Astrocyte (in vitro differentiated cells and primary cell): ENCODE measurements at regions not wholly inside any gene's neighbourhood (a gene's known extent, or its start where the extent isn't known, plus 50 kb on each side); places are given as distances from the start of the nearest gene placed in this dataset.
A peak's percentile ranks its signal among the peaks of the same experiment; 100 is the strongest.

Source experiments
- DNase-seq: peaks from one replicate; pipeline ENCODE4 v3.0.0-alpha.2; 2010; ENCODE audit warnings: low read depth
- FAIRE-seq: peaks from 2 replicates; lab custom pipeline; 2011; peaks lifted over from hg19 to GRCh38; lab: Jason Lieb, UNC
- H2AFZ ChIP-seq: 2 replicates; pipeline ENCODE4 v1.6.0; 2012; ENCODE audit warnings: low read depth, low read length, inconsistent platforms
- H3K27ac ChIP-seq: 2 replicates; pipeline ENCODE4 v1.5.1; 2011; ENCODE audit warnings: low read depth, low read length, inconsistent platforms
- H3K27me3 ChIP-seq: 2 replicates; pipeline ENCODE4 v1.6.0; 2011; ENCODE audit warnings: low read length, inconsistent platforms; ENCODE audit not compliant: insufficient read depth
- H3K36me3 ChIP-seq: 2 replicates; pipeline ENCODE4 v1.5.1; 2011; ENCODE audit warnings: low read length, inconsistent platforms; ENCODE audit not compliant: insufficient read depth
- H3K4me1 ChIP-seq: 2 replicates; pipeline ENCODE4 v1.5.1; 2011; ENCODE audit warnings: low read length, inconsistent platforms; ENCODE audit not compliant: insufficient read depth
- H3K4me2 ChIP-seq: 2 replicates; pipeline ENCODE4 v1.6.0; 2012; ENCODE audit warnings: low read length, inconsistent platforms
- H3K4me3 ChIP-seq: 2 replicates; pipeline ENCODE4 v1.5.1; 2011; ENCODE audit warnings: low read depth, mild to moderate bottlenecking, low read length, inconsistent platforms; ENCODE audit not compliant: insufficient read depth
- H3K79me2 ChIP-seq: 2 replicates; pipeline ENCODE4 v1.6.0; 2012; ENCODE audit warnings: mild to moderate bottlenecking, low read length, inconsistent platforms; ENCODE audit not compliant: insufficient read depth
- H3K9ac ChIP-seq: 2 replicates; pipeline ENCODE4 v1.6.0; 2012; ENCODE audit warnings: mild to moderate bottlenecking, low read length, inconsistent platforms
- H3K9me3 ChIP-seq: 2 replicates; pipeline ENCODE4 v1.5.1; 2012; ENCODE audit warnings: low read depth, mild to moderate bottlenecking, low read length, inconsistent platforms; ENCODE audit not compliant: insufficient read depth
- H4K20me1 ChIP-seq: 2 replicates; pipeline ENCODE4 v1.6.0; 2012; ENCODE audit warnings: low read length, inconsistent platforms; ENCODE audit not compliant: insufficient read depth
- H3K27ac Mint-ChIP-seq: one replicate; pipeline ENCODE4 v1.8.0; 2021; ENCODE audit warnings: mild to moderate bottlenecking, mixed read lengths; ENCODE audit not compliant: unreplicated experiment
- H3K27me3 Mint-ChIP-seq: one replicate; pipeline ENCODE4 v1.8.0; 2021; ENCODE audit warnings: low read depth, mixed read lengths; ENCODE audit not compliant: unreplicated experiment
- H3K36me3 Mint-ChIP-seq: one replicate; pipeline ENCODE4 v1.8.0; 2021; ENCODE audit warnings: low read depth, mixed read lengths; ENCODE audit not compliant: unreplicated experiment
- H3K4me1 Mint-ChIP-seq: one replicate; pipeline ENCODE4 v1.8.0; 2021; ENCODE audit warnings: low read depth, mixed read lengths; ENCODE audit not compliant: unreplicated experiment
- H3K4me3 Mint-ChIP-seq: one replicate; pipeline ENCODE4 v1.8.0; 2021; ENCODE audit warnings: mild to moderate bottlenecking, moderate library complexity, mixed read lengths; ENCODE audit not compliant: unreplicated experiment
- H3K9me3 Mint-ChIP-seq: one replicate; pipeline ENCODE4 v1.8.0; 2021; ENCODE audit warnings: mild to moderate bottlenecking, mixed read lengths; ENCODE audit not compliant: unreplicated experiment
- CTCF ChIP-seq: IDR thresholded peaks from 2 replicates; pipeline ENCODE4 v1.5.1; 2011; ENCODE audit warnings: low read depth, mild to moderate bottlenecking, inconsistent platforms, low read length, moderate library complexity; ENCODE audit not compliant: insufficient read depth
- EZH2 ChIP-seq: IDR thresholded peaks from 2 replicates; pipeline ENCODE4 v1.6.1; 2012; ENCODE audit warnings: mild to moderate bottlenecking, low read length, inconsistent platforms; ENCODE audit not compliant: insufficient read depth

GRCh38 chr18:48467231-48467630 lies 58.0 kb upstream of the ZBTB7C start:
- peaks cover 6% of the 10 kb centered on the region for H3K27me3 ChIP-seq

GRCh38 chr18:48462510-48462909 lies 53.3 kb upstream of the ZBTB7C start:
- no peaks in the 10 kb centered on the region for H3K36me3 ChIP-seq
- no peak overlapping the region for H3K4me3 ChIP-seq
- no peak overlapping the region for H3K9ac ChIP-seq
- H3K27ac ChIP-seq = no peak overlapping the region
- no peak overlapping the region for H3K4me3 Mint-ChIP-seq
- no peaks in the 10 kb centered on the region for H4K20me1 ChIP-seq
- H2AFZ ChIP-seq = no peak overlapping the region
- H3K9me3 Mint-ChIP-seq = no peaks in the 10 kb centered on the region
- no peaks in the 10 kb centered on the region for H3K4me1 Mint-ChIP-seq
- no peaks in the 10 kb centered on the region for H3K36me3 Mint-ChIP-seq
- peaks cover 3% of the 10 kb centered on the region for H3K4me1 ChIP-seq
- FAIRE-seq = no peak
- H3K27ac Mint-ChIP-seq = no peak overlapping the region
- no peaks in the 10 kb centered on the region for H3K9me3 ChIP-seq
- no peak for DNase-seq
- H3K4me2 ChIP-seq = no peak overlapping the region
- peaks cover 65% of the 10 kb centered on the region for H3K27me3 Mint-ChIP-seq
- peaks cover 26% of the 10 kb centered on the region for H3K27me3 ChIP-seq
- TF ChIP-seq EZH2 (no peak), CTCF (no peak)
- H3K79me2 ChIP-seq = no peaks in the 10 kb centered on the region

More at GRCh38 chr18:48467231-48467630, 58.0 kb upstream of the ZBTB7C start:
- TF ChIP-seq CTCF = no peak
- TF ChIP-seq EZH2 = no peak
- no peak overlapping the region for H3K4me3 Mint-ChIP-seq
- no peak for FAIRE-seq
- H4K20me1 ChIP-seq = no peaks in the 10 kb centered on the region
- no peak overlapping the region for H3K9ac ChIP-seq
- H3K4me1 Mint-ChIP-seq = peaks cover 23% of the 10 kb centered on the region
- no peak overlapping the region for H3K27ac Mint-ChIP-seq
- H3K4me3 ChIP-seq = no peak overlapping the region
- H3K4me2 ChIP-seq = no peak overlapping the region
- H3K36me3 ChIP-seq = no peaks in the 10 kb centered on the region
- H2AFZ ChIP-seq = no peak overlapping the region
- peaks cover 7% of the 10 kb centered on the region for H3K9me3 Mint-ChIP-seq
- no peak for DNase-seq
- peaks cover 28% of the 10 kb centered on the region for H3K27me3 Mint-ChIP-seq
- H3K4me1 ChIP-seq = no peaks in the 10 kb centered on the region
- H3K36me3 Mint-ChIP-seq = peaks cover under 1% of the 10 kb centered on the region
- H3K9me3 ChIP-seq = no peaks in the 10 kb centered on the region
- H3K79me2 ChIP-seq = no peaks in the 10 kb centered on the region
- H3K27ac ChIP-seq = no peak overlapping the region

- H3K4me3 ChIP-seq = no peak overlapping the region
- peaks cover 71% of the 10 kb centered on the region for H3K27me3 Mint-ChIP-seq
- H3K27me3 ChIP-seq = peaks cover 23% of the 10 kb centered on the region
- DNase-seq (peak; percentile 53), FAIRE-seq (no peak)
- H3K4me1 Mint-ChIP-seq = peaks cover 3% of the 10 kb centered on the region
- H3K27ac ChIP-seq = no peak overlapping the region
- no peaks in the 10 kb centered on the region for H3K79me2 ChIP-seq
- H4K20me1 ChIP-seq = peaks cover 4% of the 10 kb centered on the region
- no peaks in the 10 kb centered on the region for H3K9me3 ChIP-seq
- no peaks in the 10 kb centered on the region for H3K9me3 Mint-ChIP-seq
- no peak overlapping the region for H3K4me2 ChIP-seq
- no peak overlapping the region for H2AFZ ChIP-seq
- H3K36me3 ChIP-seq = no peaks in the 10 kb centered on the region
- H3K9ac ChIP-seq = no peak overlapping the region
- no peak overlapping the region for H3K27ac Mint-ChIP-seq
- peaks cover under 1% of the 10 kb centered on the region for H3K36me3 Mint-ChIP-seq
- TF ChIP-seq EZH2 = no peak
- TF ChIP-seq CTCF = no peak
- no peak overlapping the region for H3K4me3 Mint-ChIP-seq
- H3K4me1 ChIP-seq = peaks cover 9% of the 10 kb centered on the region
Measured at GRCh38 chr18:48460929-48461583, 51.9 kb upstream of the ZBTB7C start.
